Cardiac fibroblast (primary cell): ENCODE measurements at regions not wholly inside any gene's neighbourhood (a gene's known extent, or its start where the extent isn't known, plus 50 kb on each side); places are given as distances from the start of the nearest gene placed in this dataset.

Experiments
- DNase-seq, 2 donors: peaks; one replicate each; pipeline versions ENCODE4 v3.0.0 to v3.0.0-alpha.2; 2010; ENCODE audit warnings: low read depth in 2 of 2
- H3K4me3 ChIP-seq, 2 donors: replicated peaks in 1 of 2; 1 replicate in 1 of 2; 2 replicates in 1 of 2; pipeline ENCODE4 v1.5.1; 2011; ENCODE audit warnings: low read depth in 2 of 2, low read length in 2 of 2, mild to moderate bottlenecking in 2 of 2, moderate library complexity in 1 of 2
- TF ChIP-seq, protein P1 (sequence below): IDR thresholded peaks from one replicate; pipeline ENCODE4 v1.5.1; 2011; ENCODE audit warnings: low read depth, mild to moderate bottlenecking, low read length, inconsistent platforms

DNA sequence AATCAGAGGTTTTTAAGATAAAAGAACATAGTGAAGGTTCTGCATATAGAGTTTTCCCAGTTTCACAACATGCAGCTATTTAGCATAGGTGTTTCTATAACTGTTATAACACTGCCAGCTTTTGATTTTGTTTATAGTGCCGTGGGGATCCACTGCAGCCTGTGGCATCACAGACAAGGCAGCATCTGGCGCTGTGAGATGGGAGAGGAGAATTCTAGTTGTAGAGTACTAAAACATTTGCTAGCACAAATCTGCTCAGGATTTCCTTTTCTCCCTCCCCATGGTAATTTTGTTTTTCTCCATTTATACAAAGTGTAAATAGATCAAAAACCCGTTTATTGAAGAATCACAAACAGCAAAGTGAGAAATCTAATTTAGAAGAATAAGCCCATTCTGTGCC lies 482.8 kb upstream of the NCAM2 start:
- H3K4me3 ChIP-seq, result no peak overlapping the region
- TF ChIP-seq, protein P1, sequence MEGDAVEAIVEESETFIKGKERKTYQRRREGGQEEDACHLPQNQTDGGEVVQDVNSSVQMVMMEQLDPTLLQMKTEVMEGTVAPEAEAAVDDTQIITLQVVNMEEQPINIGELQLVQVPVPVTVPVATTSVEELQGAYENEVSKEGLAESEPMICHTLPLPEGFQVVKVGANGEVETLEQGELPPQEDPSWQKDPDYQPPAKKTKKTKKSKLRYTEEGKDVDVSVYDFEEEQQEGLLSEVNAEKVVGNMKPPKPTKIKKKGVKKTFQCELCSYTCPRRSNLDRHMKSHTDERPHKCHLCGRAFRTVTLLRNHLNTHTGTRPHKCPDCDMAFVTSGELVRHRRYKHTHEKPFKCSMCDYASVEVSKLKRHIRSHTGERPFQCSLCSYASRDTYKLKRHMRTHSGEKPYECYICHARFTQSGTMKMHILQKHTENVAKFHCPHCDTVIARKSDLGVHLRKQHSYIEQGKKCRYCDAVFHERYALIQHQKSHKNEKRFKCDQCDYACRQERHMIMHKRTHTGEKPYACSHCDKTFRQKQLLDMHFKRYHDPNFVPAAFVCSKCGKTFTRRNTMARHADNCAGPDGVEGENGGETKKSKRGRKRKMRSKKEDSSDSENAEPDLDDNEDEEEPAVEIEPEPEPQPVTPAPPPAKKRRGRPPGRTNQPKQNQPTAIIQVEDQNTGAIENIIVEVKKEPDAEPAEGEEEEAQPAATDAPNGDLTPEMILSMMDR, result no peak
- DNase-seq, result no peak

DNA sequence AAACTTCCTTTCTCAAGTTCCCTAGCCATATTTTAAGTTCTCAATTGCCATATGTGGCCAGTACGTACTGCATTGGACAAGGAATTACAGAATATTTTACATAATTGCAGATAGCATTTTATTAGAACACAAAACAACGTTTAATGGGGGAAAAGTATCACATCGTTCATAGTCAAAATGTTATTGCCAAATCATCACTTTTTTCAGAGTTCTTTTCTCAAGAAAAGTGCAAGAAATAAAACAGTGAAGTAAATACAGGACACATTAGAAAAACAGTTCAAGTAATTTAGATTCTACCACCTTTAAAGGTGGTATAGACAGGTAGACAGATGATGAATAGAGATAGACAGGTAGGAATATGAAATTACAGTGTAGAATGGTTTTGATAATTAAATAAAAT lies 479.1 kb upstream of the NCAM2 start:
- TF ChIP-seq, protein P1, result no peak
- DNase-seq, result no peak
- no peak overlapping the region for H3K4me3 ChIP-seq

- no peak for DNase-seq
- no peak overlapping the region for H3K4me3 ChIP-seq
- TF ChIP-seq, protein P1, result no peak
These were observed 475.6 kb upstream of the NCAM2 start for GRCh38 chr21:20522611-20523010.

GRCh38 chr21:20523191-20523590 lies 475.0 kb upstream of the NCAM2 start:
- TF ChIP-seq, protein P1, result no peak
- DNase-seq, result no peak
- no peak overlapping the region for H3K4me3 ChIP-seq

DNA sequence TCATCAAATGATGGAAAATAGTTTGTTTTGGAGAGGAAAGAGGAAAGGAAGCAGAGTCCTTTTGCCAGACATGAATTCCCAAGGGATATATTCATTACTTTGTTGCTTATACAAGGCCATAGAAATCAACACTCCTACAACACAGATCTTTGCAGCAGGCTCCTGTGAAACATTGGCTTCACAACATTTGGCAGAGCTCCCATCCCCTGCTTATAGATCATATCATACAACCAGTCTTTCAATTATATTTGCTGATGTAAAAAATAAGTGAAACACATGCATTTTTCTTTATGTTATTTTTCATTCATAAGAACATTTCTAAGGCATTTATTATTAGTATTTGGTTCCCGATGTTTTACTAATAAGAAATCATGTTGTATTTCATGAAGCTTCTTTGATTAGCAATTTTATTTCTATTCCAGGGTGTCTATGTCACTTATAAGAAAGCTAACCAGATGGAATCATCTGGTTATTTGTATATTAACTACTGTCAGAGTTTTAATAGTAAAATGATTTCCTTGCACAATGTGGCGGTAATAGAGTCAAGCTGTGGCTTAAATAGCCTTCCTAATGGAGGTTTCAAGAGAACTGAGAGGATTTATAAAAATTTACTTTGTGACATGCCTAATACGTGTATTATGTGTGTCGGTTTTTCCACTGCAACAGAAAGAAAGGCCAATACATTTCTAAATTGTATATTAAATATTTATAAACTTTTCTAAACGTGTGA lies 470.3 kb upstream of the NCAM2 start:
- no peak overlapping the region for H3K4me3 ChIP-seq
- no peak for DNase-seq
- TF ChIP-seq, protein P1, result no peak

- no peak for DNase-seq
- H3K4me3 ChIP-seq, result no peak overlapping the region
- TF ChIP-seq, protein P1, result no peak
These were observed 461.1 kb upstream of the NCAM2 start for GRCh38 chr21:20537130-20537529.
